ENCODE measurements at regions not wholly inside any gene's neighbourhood (a gene's known extent, or its start where the extent isn't known, plus 50 kb on each side); places are given as distances from the start of the nearest gene placed in this dataset.

GRCh38 chr3:22308871-22309270 lies 557.9 kb upstream of the ZNF385D start:
- no peak overlapping the region for H2AFZ ChIP-seq (ENCODE audit: low read depth)
- no peak overlapping the region for H3K27ac ChIP-seq (ENCODE audit: low read depth in 2 of 2, low read length in 1 of 2)
- WGBS (ENCODE audit: low lambda C conversion rate), result 40% methylated on average over 1 of the region's 1 CpG
- TF ChIP-seq, protein P1, sequence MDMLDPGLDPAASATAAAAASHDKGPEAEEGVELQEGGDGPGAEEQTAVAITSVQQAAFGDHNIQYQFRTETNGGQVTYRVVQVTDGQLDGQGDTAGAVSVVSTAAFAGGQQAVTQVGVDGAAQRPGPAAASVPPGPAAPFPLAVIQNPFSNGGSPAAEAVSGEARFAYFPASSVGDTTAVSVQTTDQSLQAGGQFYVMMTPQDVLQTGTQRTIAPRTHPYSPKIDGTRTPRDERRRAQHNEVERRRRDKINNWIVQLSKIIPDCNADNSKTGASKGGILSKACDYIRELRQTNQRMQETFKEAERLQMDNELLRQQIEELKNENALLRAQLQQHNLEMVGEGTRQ (IDR thresholded peaks at IDR 0.05; ENCODE audit: borderline replicate concordance, low read depth, low read length), result no peak
- TF ChIP-seq NFIC (IDR thresholded peaks at IDR 0.05; ENCODE audit: borderline replicate concordance) (no peak), RCOR1 (IDR thresholded peaks at IDR 0.05; ENCODE audit: low read length) (no peak), TCF12 (IDR thresholded peaks at IDR 0.05) (no peak), RXRA (IDR thresholded peaks at IDR 0.05; ENCODE audit: borderline replicate concordance, low read depth) (no peak), NRF1 (IDR thresholded peaks at IDR 0.05; ENCODE audit: low read depth, low read length) (no peak), RAD21 (IDR thresholded peaks at IDR 0.05; ENCODE audit: low read length) (no peak), FOXM1 (IDR thresholded peaks at IDR 0.05; ENCODE audit: low read depth) (no peak), GABPA (IDR thresholded peaks at IDR 0.05; ENCODE audit: low read depth) (no peak), RFX5 (IDR thresholded peaks at IDR 0.05; ENCODE audit: low read length) (no peak), USF1 (IDR thresholded peaks at IDR 0.05; ENCODE audit: borderline replicate concordance, low read depth) (no peak), SIN3A (IDR thresholded peaks at IDR 0.05; ENCODE audit: borderline replicate concordance, low read depth, low read length) (no peak)
- TF ChIP-seq, protein P2, sequence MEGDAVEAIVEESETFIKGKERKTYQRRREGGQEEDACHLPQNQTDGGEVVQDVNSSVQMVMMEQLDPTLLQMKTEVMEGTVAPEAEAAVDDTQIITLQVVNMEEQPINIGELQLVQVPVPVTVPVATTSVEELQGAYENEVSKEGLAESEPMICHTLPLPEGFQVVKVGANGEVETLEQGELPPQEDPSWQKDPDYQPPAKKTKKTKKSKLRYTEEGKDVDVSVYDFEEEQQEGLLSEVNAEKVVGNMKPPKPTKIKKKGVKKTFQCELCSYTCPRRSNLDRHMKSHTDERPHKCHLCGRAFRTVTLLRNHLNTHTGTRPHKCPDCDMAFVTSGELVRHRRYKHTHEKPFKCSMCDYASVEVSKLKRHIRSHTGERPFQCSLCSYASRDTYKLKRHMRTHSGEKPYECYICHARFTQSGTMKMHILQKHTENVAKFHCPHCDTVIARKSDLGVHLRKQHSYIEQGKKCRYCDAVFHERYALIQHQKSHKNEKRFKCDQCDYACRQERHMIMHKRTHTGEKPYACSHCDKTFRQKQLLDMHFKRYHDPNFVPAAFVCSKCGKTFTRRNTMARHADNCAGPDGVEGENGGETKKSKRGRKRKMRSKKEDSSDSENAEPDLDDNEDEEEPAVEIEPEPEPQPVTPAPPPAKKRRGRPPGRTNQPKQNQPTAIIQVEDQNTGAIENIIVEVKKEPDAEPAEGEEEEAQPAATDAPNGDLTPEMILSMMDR (IDR thresholded peaks at IDR 0.05), result no peak
- no peaks in the 10 kb centered on the region for H3K79me2 ChIP-seq (ENCODE audit: insufficient read depth)
- H4K20me1 ChIP-seq (ENCODE audit: insufficient read depth), result no peaks in the 10 kb centered on the region
- ChIA-PET POLR2A (no interaction called here), CTCF (no interaction called here)
- no peaks in the 10 kb centered on the region for H3K36me3 ChIP-seq (replicated peaks in 1 of 2; ENCODE audit: control insufficient read depth in 1 of 2, insufficient read depth in 2 of 2, low read length in 1 of 2)
- no peaks in the 10 kb centered on the region for H3K9me2 ChIP-seq
- H3K9ac ChIP-seq, result no peak overlapping the region
- H3K9me3 ChIP-seq, result no peaks in the 10 kb centered on the region
- H3K4me2 ChIP-seq, result no peak overlapping the region
- H3F3A ChIP-seq (replicated peaks; ENCODE audit: insufficient read depth), result no peaks in the 10 kb centered on the region
- DNase-seq, result no peak
- no peak overlapping the region for H3K4me3 ChIP-seq (ENCODE audit: low read depth in 2 of 2, low read length in 1 of 2)
- H3K27me3 ChIP-seq (ENCODE audit: insufficient read depth), result no peaks in the 10 kb centered on the region
- H3K4me1 ChIP-seq (ENCODE audit: control insufficient read depth in 1 of 2, insufficient read depth in 2 of 2, low read depth in 1 of 2, low read length in 1 of 2), result no peaks in the 10 kb centered on the region

GRCh38 chr3:22315925-22316324 lies 564.9 kb upstream of the ZNF385D start:
- Histone ChIP-seq H3K9me2 (no peaks in the 10 kb centered on the region; the same call in 1 of the 2 replicates), H4K20me1 (ENCODE audit: insufficient read depth) (no peaks in the 10 kb centered on the region), H2AFZ (ENCODE audit: low read depth) (no peak overlapping the region), H3K27ac (ENCODE audit: low read depth in 2 of 2, low read length in 1 of 2) (no peak overlapping the region), H3K79me2 (ENCODE audit: insufficient read depth) (no peaks in the 10 kb centered on the region), H3F3A (replicated peaks; ENCODE audit: insufficient read depth) (no peaks in the 10 kb centered on the region), H3K9me3 (no peaks in the 10 kb centered on the region), H3K4me3 (ENCODE audit: low read depth in 2 of 2, low read length in 1 of 2) (no peak overlapping the region), H3K4me2 (no peak overlapping the region), H3K27me3 (ENCODE audit: insufficient read depth) (no peaks in the 10 kb centered on the region), H3K9ac (no peak overlapping the region), H3K4me1 (ENCODE audit: control insufficient read depth in 1 of 2, insufficient read depth in 2 of 2, low read depth in 1 of 2, low read length in 1 of 2) (no peaks in the 10 kb centered on the region), H3K36me3 (replicated peaks in 1 of 2; ENCODE audit: control insufficient read depth in 1 of 2, insufficient read depth in 2 of 2, low read length in 1 of 2) (no peaks in the 10 kb centered on the region)
- WGBS (ENCODE audit: low lambda C conversion rate), result 38% methylated on average over 1 of the region's 1 CpG
- ChIA-PET POLR2A (no interaction called here), CTCF (no interaction called here)
- TF ChIP-seq REST (IDR thresholded peaks at IDR 0.05; ENCODE audit: low read depth, low read length) (no peak), RXRA (IDR thresholded peaks at IDR 0.05; ENCODE audit: borderline replicate concordance, low read depth) (no peak), TEAD4 (IDR thresholded peaks at IDR 0.05; ENCODE audit: borderline replicate concordance, insufficient read depth) (no peak), RCOR1 (IDR thresholded peaks at IDR 0.05; ENCODE audit: low read length) (no peak), ELF1 (IDR thresholded peaks at IDR 0.05) (no peak), POLR2AphosphoS5 (IDR thresholded peaks at IDR 0.05; ENCODE audit: low read depth, low read length) (no peak)
- DNase-seq, result no peak

All from SK-N-SH (cell line).